Naive B cell (primary cell): ENCODE measurements at regions not wholly inside any gene's neighbourhood (a gene's known extent, or its start where the extent isn't known, plus 50 kb on each side); places are given as distances from the start of the nearest gene placed in this dataset.
"Not testable (repeated sequence)": the region's sequence is repeated elsewhere in the genome, so short reads cannot be mapped to it uniquely, and the experiment has no call there.

Source experiments
- ATAC-seq, 2 donors: fragments of 150-1000 bp; cut with Tn5 transposase; 2 replicates each; pipeline ENCODE4 v1.10.0; 2021; ENCODE audit warnings: low read depth in 2 of 2, mild to moderate bottlenecking in 2 of 2, moderate library complexity in 2 of 2
- DNase-seq: peaks from one replicate; pipeline ENCODE4 v3.0.0; 2022
- H3K27ac Mint-ChIP-seq, 6 donors: one replicate each; pipeline ENCODE4 v1.8.0; 2020 to 2022; ENCODE audit warnings: mild to moderate bottlenecking in 6 of 6, mixed read lengths in 6 of 6, moderate library complexity in 5 of 6, inconsistent platforms in 2 of 6
- H3K27me3 Mint-ChIP-seq, 3 donors: one replicate each; pipeline ENCODE4 v1.8.0; 2021 to 2022; ENCODE audit warnings: mixed read lengths in 3 of 3, mild to moderate bottlenecking in 1 of 3
- H3K36me3 Mint-ChIP-seq, 2 donors: one replicate each; pipeline ENCODE4 v1.8.0; 2020 to 2022; ENCODE audit warnings: mixed read lengths in 2 of 2, inconsistent platforms in 1 of 2, mild to moderate bottlenecking in 1 of 2
- H3K4me1 Mint-ChIP-seq, 3 donors: one replicate each; pipeline ENCODE4 v1.8.0; 2020 to 2022; ENCODE audit warnings: mixed read lengths in 3 of 3, inconsistent platforms in 1 of 3, mild to moderate bottlenecking in 1 of 3, moderate library complexity in 1 of 3
- H3K4me3 Mint-ChIP-seq, 8 donors: one replicate each; pipeline ENCODE4 v1.8.0; 2020 to 2022; ENCODE audit warnings: mild to moderate bottlenecking in 8 of 8, mixed read lengths in 8 of 8, moderate library complexity in 8 of 8, inconsistent platforms in 2 of 8
- H3K9me3 Mint-ChIP-seq, 7 donors: one replicate each; pipeline ENCODE4 v1.8.0; 2020 to 2022; ENCODE audit warnings: mixed read lengths in 7 of 7, mild to moderate bottlenecking in 5 of 7, inconsistent platforms in 2 of 7, moderate library complexity in 1 of 7

DNA sequence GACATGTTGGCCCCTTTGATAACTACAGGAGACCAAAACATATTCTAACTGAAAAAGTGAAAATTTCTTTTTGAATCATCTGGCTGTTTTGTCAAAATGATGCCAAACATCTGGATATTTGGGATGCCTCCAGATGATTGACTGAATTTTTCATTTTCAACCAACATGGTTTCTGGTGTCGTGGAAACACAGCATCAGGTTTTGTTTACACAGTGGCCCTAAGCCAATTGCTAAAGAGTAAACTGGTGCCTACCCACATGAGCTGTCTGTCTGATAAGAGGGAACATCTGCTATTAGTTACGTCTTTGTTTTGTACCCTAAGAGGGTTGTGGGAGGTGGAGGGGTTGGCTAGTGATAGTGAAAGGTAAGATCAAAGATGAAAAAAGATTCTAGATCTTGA, 204.8 kb downstream of the KCNK2 start:
- ATAC-seq (no peak), DNase-seq (no peak)
- no peaks in the 10 kb centered on the region for H3K36me3 Mint-ChIP-seq
- no peaks in the 10 kb centered on the region for H3K27me3 Mint-ChIP-seq
- no peak overlapping the region for H3K4me3 Mint-ChIP-seq
- H3K9me3 Mint-ChIP-seq = peaks cover 0 to 6% (median 0%) of the 10 kb centered on the region in 7 donors
- H3K27ac Mint-ChIP-seq = no peak overlapping the region
- H3K4me1 Mint-ChIP-seq = no peaks in the 10 kb centered on the region

DNA sequence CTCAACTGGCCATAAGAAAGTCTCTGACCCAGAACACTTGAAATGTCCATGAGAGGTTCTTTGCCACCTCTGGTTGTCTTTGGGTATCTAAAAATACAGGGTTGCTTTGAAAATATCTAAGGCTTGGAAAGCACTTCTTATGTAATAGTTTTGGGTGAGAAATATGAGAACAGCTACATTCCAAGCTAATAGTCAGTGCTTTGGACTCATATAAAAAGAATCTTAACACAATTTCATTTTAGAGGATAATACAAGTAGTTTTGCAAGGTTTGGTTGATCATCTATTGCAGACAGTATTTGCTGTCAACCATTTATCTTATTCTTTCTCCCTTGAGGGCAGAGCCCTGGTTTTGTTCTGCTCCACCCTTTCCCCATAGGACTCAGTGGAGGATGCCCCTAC, 207.5 kb downstream of the KCNK2 start:
- H3K4me3 Mint-ChIP-seq = no peak overlapping the region
- no peaks in the 10 kb centered on the region for H3K27me3 Mint-ChIP-seq
- DNase-seq (no peak), ATAC-seq (no peak)
- peaks cover 5 to 8% of the 10 kb centered on the region in 2 donors for H3K36me3 Mint-ChIP-seq
- H3K27ac Mint-ChIP-seq = no peak overlapping the region
- no peaks in the 10 kb centered on the region for H3K4me1 Mint-ChIP-seq
- peaks cover 4 to 16% (median 8%) of the 10 kb centered on the region in 7 donors for H3K9me3 Mint-ChIP-seq

DNA sequence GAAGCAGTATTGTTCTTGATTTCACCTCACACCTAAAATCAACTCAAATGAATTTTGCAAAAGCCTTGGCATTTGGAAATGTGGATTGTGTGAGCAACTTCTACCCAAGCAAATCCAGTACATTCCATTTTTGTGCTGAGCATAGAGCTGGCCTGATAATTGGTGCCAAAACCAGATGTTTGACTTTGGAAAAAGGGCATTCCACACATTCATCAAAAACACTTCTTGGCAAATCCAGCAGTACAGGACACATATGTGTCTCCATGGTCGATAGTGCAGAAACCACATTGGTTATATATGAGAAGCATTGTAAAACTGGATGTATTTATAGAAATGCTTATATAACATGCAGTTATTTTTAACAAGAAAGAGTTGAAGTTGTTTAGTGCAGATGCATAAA, 210.4 kb downstream of the KCNK2 start:
- H3K4me3 Mint-ChIP-seq = no peak overlapping the region
- no peak for DNase-seq
- no peaks in the 10 kb centered on the region for H3K27me3 Mint-ChIP-seq
- H3K9me3 Mint-ChIP-seq = peaks cover 8 to 23% (median 14%) of the 10 kb centered on the region in 7 donors
- H3K36me3 Mint-ChIP-seq = peaks cover 8% of the 10 kb centered on the region in 2 donors
- H3K4me1 Mint-ChIP-seq = no peaks in the 10 kb centered on the region
- no peak for ATAC-seq
- no peak overlapping the region for H3K27ac Mint-ChIP-seq

DNA sequence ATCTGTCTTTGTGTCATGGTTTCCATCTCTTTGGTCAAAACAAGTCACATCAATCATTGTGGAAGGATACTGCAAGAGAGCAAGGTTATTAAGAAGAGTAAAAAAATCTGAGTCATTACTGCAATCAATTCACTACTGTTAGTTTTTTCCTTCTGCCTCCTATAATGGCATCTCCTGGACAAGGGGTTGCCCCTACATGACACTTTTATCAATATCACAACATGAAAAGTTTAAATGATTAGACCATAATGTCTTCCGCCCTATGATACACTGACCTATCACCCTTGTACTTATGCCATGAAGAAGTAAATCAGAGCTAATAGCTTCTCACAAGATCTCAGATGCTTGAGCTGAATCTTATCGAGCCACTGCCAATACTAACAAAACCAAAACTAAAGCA, 223.9 kb downstream of the KCNK2 start:
- DNase-seq = no peak
- Mint-ChIP-seq H3K27me3 (no peaks in the 10 kb centered on the region), H3K9me3 (peaks cover 0 to 5% (median 3%) of the 10 kb centered on the region in 7 donors), H3K4me1 (no peaks in the 10 kb centered on the region), H3K4me3 (no peak overlapping the region), H3K36me3 (no peaks in the 10 kb centered on the region), H3K27ac (no peak overlapping the region)
- ATAC-seq = no peak

DNA sequence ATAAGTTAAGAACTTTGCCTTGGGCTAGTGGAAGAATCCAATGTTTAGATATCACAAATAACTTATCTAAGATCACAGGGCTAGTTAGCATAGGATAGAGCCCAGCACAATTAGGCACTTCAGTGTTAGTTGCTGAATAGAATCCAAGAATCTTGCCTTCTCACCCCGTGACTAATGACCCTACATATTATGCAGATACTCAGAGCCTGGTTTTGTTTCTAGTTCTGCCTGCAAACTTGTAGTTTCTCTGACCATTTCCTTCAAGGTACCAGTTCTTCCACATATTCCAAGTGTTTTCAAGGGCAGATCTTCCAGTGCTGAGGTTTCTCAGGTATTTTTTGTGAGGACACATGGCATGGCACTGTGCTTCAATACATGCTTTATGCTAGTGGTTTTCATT, 239.3 kb downstream of the KCNK2 start:
- no peak overlapping the region for H3K27ac Mint-ChIP-seq
- no peaks in the 10 kb centered on the region for H3K4me1 Mint-ChIP-seq
- no peak overlapping the region for H3K4me3 Mint-ChIP-seq
- DNase-seq (no peak), ATAC-seq (no peak)
- no peaks in the 10 kb centered on the region for H3K27me3 Mint-ChIP-seq
- peaks cover 0 to 20% (median 9%) of the 10 kb centered on the region in 7 donors for H3K9me3 Mint-ChIP-seq
- no peaks in the 10 kb centered on the region for H3K36me3 Mint-ChIP-seq

DNA sequence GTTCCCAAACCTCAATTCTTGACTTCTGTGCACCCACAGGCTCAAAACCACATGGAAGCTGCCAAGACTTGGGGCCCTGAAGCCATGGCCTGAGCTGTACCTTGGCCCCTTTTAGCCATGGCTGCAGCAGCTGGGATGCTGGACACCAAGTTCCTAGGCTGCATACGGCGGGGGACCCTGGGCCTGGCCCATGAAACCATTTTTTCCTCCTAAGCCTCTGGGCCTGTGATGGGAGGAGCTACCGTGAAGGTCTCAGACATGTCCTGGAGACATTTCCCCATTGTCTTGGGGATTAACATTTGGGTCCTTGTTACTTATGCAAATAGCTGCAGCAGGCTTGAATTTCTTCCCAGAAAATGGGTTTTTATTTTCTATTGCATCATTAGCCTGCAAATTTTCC, 241.5 kb downstream of the KCNK2 start:
- not testable (repeated sequence) for DNase-seq, H3K27ac Mint-ChIP-seq, H3K4me1 Mint-ChIP-seq, H3K4me3 Mint-ChIP-seq, H3K27me3 Mint-ChIP-seq, ATAC-seq, H3K36me3 Mint-ChIP-seq
- H3K9me3 Mint-ChIP-seq = peaks cover 0 to 17% (median 7%) of the 10 kb centered on the region in 7 donors

DNA sequence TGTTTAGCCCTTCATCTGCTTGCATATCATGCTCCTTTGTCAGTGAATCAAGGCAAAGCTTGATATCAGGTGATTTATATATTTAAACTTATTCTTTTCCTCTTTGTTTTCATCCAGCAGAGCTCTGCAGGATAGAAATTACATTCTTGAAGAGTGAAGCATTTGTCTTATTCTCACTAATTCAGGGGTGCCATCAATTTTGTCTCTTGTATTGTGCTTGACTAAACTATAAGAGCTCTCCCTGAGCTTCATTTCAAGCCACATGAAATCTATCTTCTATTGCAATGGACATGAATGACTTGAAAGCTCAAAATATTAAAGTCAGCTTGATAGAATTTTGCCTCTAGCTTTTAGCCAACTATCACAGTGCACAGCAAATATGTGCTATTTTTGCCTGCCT, 236.7 kb upstream of the KCTD3 start:
- Mint-ChIP-seq H3K27ac (no peak overlapping the region), H3K9me3 (peaks cover 0 to 6% (median 0%) of the 10 kb centered on the region in 7 donors), H3K4me1 (no peaks in the 10 kb centered on the region), H3K4me3 (no peak overlapping the region), H3K27me3 (no peaks in the 10 kb centered on the region), H3K36me3 (no peaks in the 10 kb centered on the region)
- ATAC-seq (no peak), DNase-seq (no peak)

DNA sequence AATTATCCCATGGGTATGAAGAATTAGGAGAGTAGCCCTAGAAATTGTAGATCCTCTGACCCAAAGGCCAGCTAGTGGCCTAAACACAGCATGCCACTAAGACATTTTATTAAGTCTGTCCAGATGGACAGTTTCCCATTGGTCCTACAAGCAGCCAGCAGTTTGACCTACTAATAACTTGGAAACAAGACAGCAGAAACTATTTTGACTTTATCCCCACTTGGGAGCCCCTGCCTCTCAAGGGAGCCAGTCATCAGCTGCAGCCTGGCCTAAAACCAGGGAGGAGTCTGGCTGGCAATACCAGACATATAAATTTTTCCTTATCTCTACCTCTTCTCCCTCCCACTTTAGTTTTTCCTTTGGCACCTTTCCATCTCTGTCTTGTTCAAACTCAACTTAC, 222.6 kb upstream of the KCTD3 start:
- no peak for ATAC-seq
- Mint-ChIP-seq H3K4me1 (no peaks in the 10 kb centered on the region), H3K27me3 (no peaks in the 10 kb centered on the region), H3K36me3 (no peaks in the 10 kb centered on the region), H3K27ac (no peak overlapping the region), H3K9me3 (peaks cover 0 to 7% (median 0%) of the 10 kb centered on the region in 7 donors), H3K4me3 (no peak overlapping the region)
- no peak for DNase-seq

DNA sequence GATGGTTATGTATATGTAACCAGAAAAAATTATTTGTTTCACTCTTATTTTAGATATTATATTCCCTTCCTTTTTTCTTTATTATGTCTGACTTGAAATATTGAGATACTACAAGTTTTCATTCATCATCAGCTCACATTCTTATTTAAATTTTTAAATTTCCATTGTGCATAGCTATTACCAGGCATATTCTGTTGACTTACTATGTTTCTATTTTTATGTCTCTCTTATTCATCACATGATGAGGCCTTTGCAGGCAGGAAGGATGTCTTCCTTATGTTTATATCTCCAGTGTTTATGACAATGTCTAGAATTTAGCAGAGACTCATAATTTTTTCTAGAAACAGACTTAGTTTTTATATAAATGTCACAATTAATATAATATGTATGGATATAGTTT, 221.9 kb upstream of the KCTD3 start:
- no peaks in the 10 kb centered on the region for H3K4me1 Mint-ChIP-seq
- H3K27me3 Mint-ChIP-seq = no peaks in the 10 kb centered on the region
- H3K36me3 Mint-ChIP-seq = no peaks in the 10 kb centered on the region
- ATAC-seq = no peak
- peaks cover 0 to 6% (median 0%) of the 10 kb centered on the region in 7 donors for H3K9me3 Mint-ChIP-seq
- no peak overlapping the region for H3K4me3 Mint-ChIP-seq
- H3K27ac Mint-ChIP-seq = no peak overlapping the region
- DNase-seq = no peak

DNA sequence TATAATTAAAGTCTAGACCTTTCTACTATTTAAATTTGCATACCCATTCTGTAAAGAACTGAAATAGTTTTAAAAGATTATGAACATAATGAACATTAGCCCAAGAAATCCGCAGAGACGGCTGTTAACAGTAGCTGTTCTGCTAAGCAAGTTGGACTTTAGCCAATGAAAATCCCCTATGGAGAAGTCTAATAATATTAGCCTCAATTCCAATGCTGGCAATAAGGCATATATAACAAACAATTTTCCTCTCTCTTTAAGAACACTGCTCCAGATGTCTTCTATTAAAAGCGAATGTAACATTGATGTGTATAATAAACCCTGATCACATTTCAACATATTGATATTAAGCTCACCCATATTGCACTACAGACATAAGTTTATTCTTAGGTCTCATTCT, 221.3 kb upstream of the KCTD3 start:
- no peak for DNase-seq
- no peak overlapping the region for H3K4me3 Mint-ChIP-seq
- no peaks in the 10 kb centered on the region for H3K4me1 Mint-ChIP-seq
- no peak overlapping the region for H3K27ac Mint-ChIP-seq
- H3K36me3 Mint-ChIP-seq = no peaks in the 10 kb centered on the region
- peaks cover 0 to 6% (median 0%) of the 10 kb centered on the region in 7 donors for H3K9me3 Mint-ChIP-seq
- no peaks in the 10 kb centered on the region for H3K27me3 Mint-ChIP-seq
- ATAC-seq = no peak

DNA sequence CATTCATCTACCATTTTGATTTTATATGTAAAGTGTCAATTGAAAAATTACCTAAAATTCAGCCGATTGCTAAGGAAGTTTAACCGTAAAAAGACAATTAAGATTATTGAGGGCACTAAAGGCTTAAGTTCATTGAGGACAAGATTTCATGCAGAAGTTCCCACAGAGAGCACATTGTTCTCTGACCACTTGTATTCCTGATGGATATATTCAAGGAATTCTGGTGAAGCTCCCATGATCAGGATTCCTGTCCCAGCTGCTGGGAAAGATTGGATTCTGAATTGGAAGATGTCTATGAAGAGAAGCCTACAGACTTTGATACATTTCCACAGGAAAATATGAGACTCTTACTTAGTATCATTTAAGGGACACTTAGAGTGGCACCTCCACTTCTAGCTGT, 209.2 kb upstream of the KCTD3 start:
- ATAC-seq (no peak), DNase-seq (no peak)
- Mint-ChIP-seq H3K4me3 (no peak overlapping the region), H3K27ac (no peak overlapping the region), H3K36me3 (no peaks in the 10 kb centered on the region), H3K27me3 (no peaks in the 10 kb centered on the region), H3K9me3 (peaks cover 0 to 3% (median 0%) of the 10 kb centered on the region in 7 donors), H3K4me1 (no peaks in the 10 kb centered on the region)

DNA sequence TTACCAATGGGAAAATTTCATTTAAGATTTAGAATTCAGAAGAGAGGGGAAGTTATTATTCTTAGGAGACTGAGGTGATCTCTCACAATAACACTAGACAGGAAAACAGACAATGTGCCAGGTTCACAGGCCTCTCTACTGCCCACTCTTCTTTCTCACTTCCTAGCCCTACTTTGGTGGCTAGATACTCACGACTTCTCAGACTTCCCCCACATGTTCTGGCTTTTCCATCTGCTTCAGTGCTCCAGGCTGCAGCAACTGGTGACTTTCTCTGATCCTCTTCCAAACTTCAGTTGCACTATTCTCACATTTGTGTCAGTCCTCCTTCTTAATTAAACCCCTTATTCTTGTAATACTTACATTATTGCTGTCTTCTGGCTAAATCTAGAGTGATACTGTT, 208.7 kb upstream of the KCTD3 start:
- DNase-seq (no peak), ATAC-seq (no peak)
- Mint-ChIP-seq H3K27ac (no peak overlapping the region), H3K4me3 (no peak overlapping the region), H3K9me3 (peaks cover 0 to 4% (median 2%) of the 10 kb centered on the region in 7 donors), H3K36me3 (no peaks in the 10 kb centered on the region), H3K4me1 (no peaks in the 10 kb centered on the region), H3K27me3 (no peaks in the 10 kb centered on the region)

DNA sequence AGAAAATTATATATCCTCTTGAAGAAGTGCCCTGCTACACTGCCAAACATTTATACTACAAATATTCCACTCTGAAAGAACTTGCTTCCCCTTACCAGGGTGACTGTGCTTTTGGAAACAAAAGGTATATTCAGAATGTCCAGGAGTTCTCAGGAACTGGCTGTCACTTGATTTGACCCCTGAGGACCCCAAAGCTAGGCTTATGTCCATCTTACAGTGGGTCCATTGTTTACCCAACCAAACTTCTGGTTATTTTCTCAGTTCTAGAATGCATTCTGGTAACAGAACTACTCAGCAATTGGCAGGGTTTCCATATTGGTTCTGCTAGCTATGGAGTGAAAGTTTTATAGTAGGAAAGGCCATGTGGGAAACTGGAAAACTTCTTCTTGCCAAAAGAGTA, 207.1 kb upstream of the KCTD3 start:
- no peak for DNase-seq
- H3K4me1 Mint-ChIP-seq = no peaks in the 10 kb centered on the region
- no peaks in the 10 kb centered on the region for H3K27me3 Mint-ChIP-seq
- no peaks in the 10 kb centered on the region for H3K36me3 Mint-ChIP-seq
- no peak overlapping the region for H3K4me3 Mint-ChIP-seq
- H3K9me3 Mint-ChIP-seq = peaks cover 0 to 5% (median 3%) of the 10 kb centered on the region in 7 donors
- no peak for ATAC-seq
- no peak overlapping the region for H3K27ac Mint-ChIP-seq

DNA sequence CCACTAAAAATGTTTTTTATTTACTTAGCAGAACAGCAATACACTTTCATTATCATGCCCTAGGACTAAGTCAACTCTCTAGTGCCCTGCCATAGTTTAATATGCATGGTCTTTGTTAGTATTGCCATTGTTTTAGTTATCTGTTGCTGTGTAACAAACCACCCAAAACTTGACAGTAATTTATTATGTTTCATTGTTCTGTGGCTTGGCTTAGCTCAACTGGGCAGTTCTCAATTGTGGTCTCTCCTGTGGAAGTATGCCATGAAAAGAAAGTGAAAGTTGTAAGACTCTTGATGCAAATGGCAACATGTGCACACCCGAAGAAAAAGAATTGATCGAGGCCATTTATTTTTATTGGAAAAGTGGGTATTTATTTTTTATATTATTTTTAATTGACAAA, 206.3 kb upstream of the KCTD3 start:
- Mint-ChIP-seq H3K4me3 (no peak overlapping the region), H3K4me1 (no peaks in the 10 kb centered on the region), H3K9me3 (peaks cover 0 to 5% (median 3%) of the 10 kb centered on the region in 7 donors), H3K27me3 (no peaks in the 10 kb centered on the region), H3K36me3 (no peaks in the 10 kb centered on the region), H3K27ac (no peak overlapping the region)
- DNase-seq = no peak
- no peak for ATAC-seq

DNA sequence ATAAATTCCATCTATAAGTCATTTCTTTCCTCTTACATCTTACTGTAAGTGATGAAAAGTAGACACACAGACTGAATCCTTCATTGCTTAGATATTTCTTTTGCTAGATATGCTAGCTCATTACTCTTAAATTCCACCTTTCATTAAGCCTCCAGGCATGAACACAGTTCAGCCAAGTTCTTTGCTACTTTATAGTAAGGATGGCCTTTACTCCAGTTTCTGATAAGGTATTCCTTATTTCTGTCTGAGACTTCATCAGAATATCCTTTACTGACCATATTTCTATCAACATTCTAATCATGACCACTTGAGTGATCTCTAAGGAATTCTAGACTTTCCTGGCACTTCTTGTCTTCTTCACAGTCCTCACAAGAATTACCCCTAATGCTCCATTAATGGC, 191.7 kb upstream of the KCTD3 start:
- H3K4me1 Mint-ChIP-seq = no peaks in the 10 kb centered on the region
- no peak overlapping the region for H3K27ac Mint-ChIP-seq
- no peak overlapping the region for H3K4me3 Mint-ChIP-seq
- peaks cover 0 to 5% (median 0%) of the 10 kb centered on the region in 7 donors for H3K9me3 Mint-ChIP-seq
- DNase-seq (no peak), ATAC-seq (no peak)
- no peaks in the 10 kb centered on the region for H3K36me3 Mint-ChIP-seq
- no peaks in the 10 kb centered on the region for H3K27me3 Mint-ChIP-seq
